ENCODE measurements at regions not wholly inside any gene's neighbourhood (a gene's known extent, or its start where the extent isn't known, plus 50 kb on each side); places are given as distances from the start of the nearest gene placed in this dataset.

- no peak for DNase-seq
Observed at GRCh38 chr22:48198489-48199459, 1436.3 kb downstream of the TBC1D22A start.

GRCh38 chr22:48197189-48197690, 1434.8 kb downstream of the TBC1D22A start:
- no peak for DNase-seq

- DNase-seq, result no peak
Observed at GRCh38 chr22:48192920-48193319, 1430.5 kb downstream of the TBC1D22A start.

GRCh38 chr22:48192071-48192470, 1429.6 kb downstream of the TBC1D22A start:
- no peak for DNase-seq

- no peak for DNase-seq
Observed at GRCh38 chr22:48188231-48188721, 1425.8 kb downstream of the TBC1D22A start.

GRCh38 chr22:48187356-48187755, 1424.9 kb downstream of the TBC1D22A start:
- no peak for DNase-seq

- no peak for DNase-seq
Observed at GRCh38 chr22:48186146-48186790, 1423.8 kb downstream of the TBC1D22A start.

- no peak for DNase-seq
Observed at GRCh38 chr22:48185071-48186055, 1422.9 kb downstream of the TBC1D22A start.

GRCh38 chr22:48182846-48183805, 1420.7 kb downstream of the TBC1D22A start:
- no peak for DNase-seq

- DNase-seq, result no peak
Observed at GRCh38 chr22:48182031-48182430, 1419.6 kb downstream of the TBC1D22A start.

GRCh38 chr22:48181263-48181955, 1419.0 kb downstream of the TBC1D22A start:
- no peak for DNase-seq

GRCh38 chr22:48180631-48181030, 1418.2 kb downstream of the TBC1D22A start:
- no peak for DNase-seq

GRCh38 chr22:48179571-48180546, 1417.4 kb downstream of the TBC1D22A start:
- no peak for DNase-seq

- no peak for DNase-seq
Observed at GRCh38 chr22:48178536-48178935, 1416.1 kb downstream of the TBC1D22A start.

GRCh38 chr22:48177631-48178030, 1415.2 kb downstream of the TBC1D22A start:
- no peak for DNase-seq

- DNase-seq, result no peak
Observed at GRCh38 chr22:48175721-48176120, 1413.3 kb downstream of the TBC1D22A start.

- DNase-seq, result no peak
Observed at GRCh38 chr22:48173773-48174160, 1411.3 kb downstream of the TBC1D22A start.

- no peak for DNase-seq
Observed at GRCh38 chr22:48173061-48173772, 1410.8 kb downstream of the TBC1D22A start.

GRCh38 chr22:48171271-48171691, 1408.8 kb downstream of the TBC1D22A start:
- no peak for DNase-seq
